ENCODE measurements at regions not wholly inside any gene's neighbourhood (a gene's known extent, or its start where the extent isn't known, plus 50 kb on each side); places are given as distances from the start of the nearest gene placed in this dataset.
A peak's percentile ranks its signal among the peaks of the same experiment; 100 is the strongest.

- ATAC-seq = no peak
- TF ChIP-seq TSHZ2 (CRISPR knock-in tag; IDR thresholded peaks at IDR 0.05) = no peak
- no peak for TF ChIP-seq ARNTL (CRISPR knock-in tag; IDR thresholded peaks at IDR 0.05; ENCODE audit: borderline replicate concordance, low read depth)
These were observed 173.5 kb upstream of the SPRY4 start for GRCh38 chr5:142498298-142498697.

GRCh38 chr5:142495531-142495930 lies 170.7 kb upstream of the SPRY4 start:
- TF ChIP-seq RARB (CRISPR knock-in tag; IDR thresholded peaks at IDR 0.05) = no peak
- TF ChIP-seq PPARA (CRISPR knock-in tag; IDR thresholded peaks at IDR 0.05; ENCODE audit: borderline replicate concordance) = no peak
- no peak for TF ChIP-seq CSRNP3 (CRISPR knock-in tag; IDR thresholded peaks at IDR 0.05)
- TF ChIP-seq, protein P1, sequence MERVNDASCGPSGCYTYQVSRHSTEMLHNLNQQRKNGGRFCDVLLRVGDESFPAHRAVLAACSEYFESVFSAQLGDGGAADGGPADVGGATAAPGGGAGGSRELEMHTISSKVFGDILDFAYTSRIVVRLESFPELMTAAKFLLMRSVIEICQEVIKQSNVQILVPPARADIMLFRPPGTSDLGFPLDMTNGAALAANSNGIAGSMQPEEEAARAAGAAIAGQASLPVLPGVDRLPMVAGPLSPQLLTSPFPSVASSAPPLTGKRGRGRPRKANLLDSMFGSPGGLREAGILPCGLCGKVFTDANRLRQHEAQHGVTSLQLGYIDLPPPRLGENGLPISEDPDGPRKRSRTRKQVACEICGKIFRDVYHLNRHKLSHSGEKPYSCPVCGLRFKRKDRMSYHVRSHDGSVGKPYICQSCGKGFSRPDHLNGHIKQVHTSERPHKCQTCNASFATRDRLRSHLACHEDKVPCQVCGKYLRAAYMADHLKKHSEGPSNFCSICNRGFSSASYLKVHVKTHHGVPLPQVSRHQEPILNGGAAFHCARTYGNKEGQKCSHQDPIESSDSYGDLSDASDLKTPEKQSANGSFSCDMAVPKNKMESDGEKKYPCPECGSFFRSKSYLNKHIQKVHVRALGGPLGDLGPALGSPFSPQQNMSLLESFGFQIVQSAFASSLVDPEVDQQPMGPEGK (CRISPR knock-in tag; IDR thresholded peaks at IDR 0.05; ENCODE audit: borderline replicate concordance) = no peak
- no peak for TF ChIP-seq ARNTL (CRISPR knock-in tag; IDR thresholded peaks at IDR 0.05; ENCODE audit: borderline replicate concordance, low read depth)
- no peak for TF ChIP-seq TCF4 (CRISPR knock-in tag; IDR thresholded peaks at IDR 0.05; ENCODE audit: borderline replicate concordance)
- TF ChIP-seq GLIS3 (CRISPR knock-in tag; IDR thresholded peaks at IDR 0.05) = no peak
- no peak for TF ChIP-seq ZNF565 (CRISPR knock-in tag; conservative IDR thresholded peaks at IDR 0.05; ENCODE audit: low read depth)
- no peak for TF ChIP-seq TSHZ2 (CRISPR knock-in tag; IDR thresholded peaks at IDR 0.05)
- TF ChIP-seq BACH2 (CRISPR knock-in tag; IDR thresholded peaks at IDR 0.05; ENCODE audit: borderline replicate concordance) = no peak
- TF ChIP-seq ZNF70 (CRISPR knock-in tag; IDR thresholded peaks at IDR 0.05) = no peak
- no peak for TF ChIP-seq ESRRG (CRISPR knock-in tag; IDR thresholded peaks at IDR 0.05)

GRCh38 chr5:142493875-142494518 lies 169.2 kb upstream of the SPRY4 start:
- ATAC-seq = no peak
- TF ChIP-seq CSDC2 (CRISPR knock-in tag; IDR thresholded peaks at IDR 0.05) (no peak), ZFP30 (CRISPR knock-in tag; IDR thresholded peaks at IDR 0.05) (no peak), BACH2 (CRISPR knock-in tag; IDR thresholded peaks at IDR 0.05; ENCODE audit: borderline replicate concordance) (no peak), ZFP3 (CRISPR knock-in tag; IDR thresholded peaks at IDR 0.05) (no peak), ISL1 (CRISPR knock-in tag; IDR thresholded peaks at IDR 0.05) (no peak), SNAI2 (CRISPR knock-in tag; IDR thresholded peaks at IDR 0.05) (no peak), ZNF8 (CRISPR knock-in tag; IDR thresholded peaks at IDR 0.05) (no peak), RARB (CRISPR knock-in tag; IDR thresholded peaks at IDR 0.05) (no peak), TCF4 (CRISPR knock-in tag; IDR thresholded peaks at IDR 0.05; ENCODE audit: borderline replicate concordance) (no peak), ZC3H10 (CRISPR knock-in tag; IDR thresholded peaks at IDR 0.05) (no peak), CSRNP3 (CRISPR knock-in tag; IDR thresholded peaks at IDR 0.05) (no peak), TOX (CRISPR knock-in tag; IDR thresholded peaks at IDR 0.05; ENCODE audit: borderline replicate concordance) (no peak), TSHZ2 (CRISPR knock-in tag; IDR thresholded peaks at IDR 0.05) (no peak), OSR1 (CRISPR knock-in tag; IDR thresholded peaks at IDR 0.05) (no peak), ZNF70 (CRISPR knock-in tag; IDR thresholded peaks at IDR 0.05) (no peak), PPARA (CRISPR knock-in tag; IDR thresholded peaks at IDR 0.05; ENCODE audit: borderline replicate concordance) (no peak), ZNF565 (CRISPR knock-in tag; conservative IDR thresholded peaks at IDR 0.05; ENCODE audit: low read depth) (no peak), CREB5 (CRISPR knock-in tag; IDR thresholded peaks at IDR 0.05; ENCODE audit: low read depth) (no peak)

More at GRCh38 chr5:142495531-142495930, 170.7 kb upstream of the SPRY4 start:
- ATAC-seq = peak; percentile 88

Data from SK-N-SH treated with all-trans-retinoic acid at 6 μM for 48 hours (cell line).